Astrocyte (in vitro differentiated cells and primary cell): ENCODE measurements at regions not wholly inside any gene's neighbourhood (a gene's known extent, or its start where the extent isn't known, plus 50 kb on each side); places are given as distances from the start of the nearest gene placed in this dataset.
"Not testable (repeated sequence)": the region's sequence is repeated elsewhere in the genome, so short reads cannot be mapped to it uniquely, and the experiment has no call there.

ENCODE experiments used
- DNase-seq: peaks from one replicate; pipeline ENCODE4 v3.0.0-alpha.2; 2010; ENCODE audit warnings: low read depth
- FAIRE-seq: peaks from 2 replicates; lab custom pipeline; 2011; peaks lifted over from hg19 to GRCh38; lab: Jason Lieb, UNC
- H2AFZ ChIP-seq: 2 replicates; pipeline ENCODE4 v1.6.0; 2012; ENCODE audit warnings: low read depth, low read length, inconsistent platforms
- H3K27ac ChIP-seq: 2 replicates; pipeline ENCODE4 v1.5.1; 2011; ENCODE audit warnings: low read depth, low read length, inconsistent platforms
- H3K27me3 ChIP-seq: 2 replicates; pipeline ENCODE4 v1.6.0; 2011; ENCODE audit warnings: low read length, inconsistent platforms; ENCODE audit not compliant: insufficient read depth
- H3K36me3 ChIP-seq: 2 replicates; pipeline ENCODE4 v1.5.1; 2011; ENCODE audit warnings: low read length, inconsistent platforms; ENCODE audit not compliant: insufficient read depth
- H3K4me1 ChIP-seq: 2 replicates; pipeline ENCODE4 v1.5.1; 2011; ENCODE audit warnings: low read length, inconsistent platforms; ENCODE audit not compliant: insufficient read depth
- H3K4me2 ChIP-seq: 2 replicates; pipeline ENCODE4 v1.6.0; 2012; ENCODE audit warnings: low read length, inconsistent platforms
- H3K4me3 ChIP-seq: 2 replicates; pipeline ENCODE4 v1.5.1; 2011; ENCODE audit warnings: low read depth, mild to moderate bottlenecking, low read length, inconsistent platforms; ENCODE audit not compliant: insufficient read depth
- H3K79me2 ChIP-seq: 2 replicates; pipeline ENCODE4 v1.6.0; 2012; ENCODE audit warnings: mild to moderate bottlenecking, low read length, inconsistent platforms; ENCODE audit not compliant: insufficient read depth
- H3K9ac ChIP-seq: 2 replicates; pipeline ENCODE4 v1.6.0; 2012; ENCODE audit warnings: mild to moderate bottlenecking, low read length, inconsistent platforms
- H3K9me3 ChIP-seq: 2 replicates; pipeline ENCODE4 v1.5.1; 2012; ENCODE audit warnings: low read depth, mild to moderate bottlenecking, low read length, inconsistent platforms; ENCODE audit not compliant: insufficient read depth
- H4K20me1 ChIP-seq: 2 replicates; pipeline ENCODE4 v1.6.0; 2012; ENCODE audit warnings: low read length, inconsistent platforms; ENCODE audit not compliant: insufficient read depth
- H3K27ac Mint-ChIP-seq: one replicate; pipeline ENCODE4 v1.8.0; 2021; ENCODE audit warnings: mild to moderate bottlenecking, mixed read lengths; ENCODE audit not compliant: unreplicated experiment
- H3K27me3 Mint-ChIP-seq: one replicate; pipeline ENCODE4 v1.8.0; 2021; ENCODE audit warnings: low read depth, mixed read lengths; ENCODE audit not compliant: unreplicated experiment
- H3K36me3 Mint-ChIP-seq: one replicate; pipeline ENCODE4 v1.8.0; 2021; ENCODE audit warnings: low read depth, mixed read lengths; ENCODE audit not compliant: unreplicated experiment
- H3K4me1 Mint-ChIP-seq: one replicate; pipeline ENCODE4 v1.8.0; 2021; ENCODE audit warnings: low read depth, mixed read lengths; ENCODE audit not compliant: unreplicated experiment
- H3K4me3 Mint-ChIP-seq: one replicate; pipeline ENCODE4 v1.8.0; 2021; ENCODE audit warnings: mild to moderate bottlenecking, moderate library complexity, mixed read lengths; ENCODE audit not compliant: unreplicated experiment
- H3K9me3 Mint-ChIP-seq: one replicate; pipeline ENCODE4 v1.8.0; 2021; ENCODE audit warnings: mild to moderate bottlenecking, mixed read lengths; ENCODE audit not compliant: unreplicated experiment
- EZH2 ChIP-seq: IDR thresholded peaks from 2 replicates; pipeline ENCODE4 v1.6.1; 2012; ENCODE audit warnings: mild to moderate bottlenecking, low read length, inconsistent platforms; ENCODE audit not compliant: insufficient read depth
- TF ChIP-seq, protein P1 (sequence below): IDR thresholded peaks from 2 replicates; pipeline ENCODE4 v1.5.1; 2011; ENCODE audit warnings: low read depth, mild to moderate bottlenecking, inconsistent platforms, low read length, moderate library complexity; ENCODE audit not compliant: insufficient read depth

GRCh38 chr11:110514967-110515366, 85.2 kb downstream of the FDX1 start:
- Histone ChIP-seq H3K79me2 (no peaks in the 10 kb centered on the region), H3K27ac (no peak overlapping the region), H3K36me3 (no peaks in the 10 kb centered on the region), H2AFZ (no peak overlapping the region), H3K9ac (no peak overlapping the region), H3K4me2 (no peak overlapping the region), H3K27me3 (peaks cover 4% of the 10 kb centered on the region), H3K9me3 (no peaks in the 10 kb centered on the region), H4K20me1 (no peaks in the 10 kb centered on the region), H3K4me3 (no peak overlapping the region), H3K4me1 (no peaks in the 10 kb centered on the region)
- Mint-ChIP-seq H3K36me3 (no peaks in the 10 kb centered on the region), H3K4me3 (no peak overlapping the region), H3K9me3 (no peaks in the 10 kb centered on the region), H3K4me1 (no peaks in the 10 kb centered on the region), H3K27me3 (peaks cover 7% of the 10 kb centered on the region), H3K27ac (no peak overlapping the region)
- FAIRE-seq (no peak), DNase-seq (no peak)
- no peak for TF ChIP-seq EZH2
- TF ChIP-seq, protein P1, sequence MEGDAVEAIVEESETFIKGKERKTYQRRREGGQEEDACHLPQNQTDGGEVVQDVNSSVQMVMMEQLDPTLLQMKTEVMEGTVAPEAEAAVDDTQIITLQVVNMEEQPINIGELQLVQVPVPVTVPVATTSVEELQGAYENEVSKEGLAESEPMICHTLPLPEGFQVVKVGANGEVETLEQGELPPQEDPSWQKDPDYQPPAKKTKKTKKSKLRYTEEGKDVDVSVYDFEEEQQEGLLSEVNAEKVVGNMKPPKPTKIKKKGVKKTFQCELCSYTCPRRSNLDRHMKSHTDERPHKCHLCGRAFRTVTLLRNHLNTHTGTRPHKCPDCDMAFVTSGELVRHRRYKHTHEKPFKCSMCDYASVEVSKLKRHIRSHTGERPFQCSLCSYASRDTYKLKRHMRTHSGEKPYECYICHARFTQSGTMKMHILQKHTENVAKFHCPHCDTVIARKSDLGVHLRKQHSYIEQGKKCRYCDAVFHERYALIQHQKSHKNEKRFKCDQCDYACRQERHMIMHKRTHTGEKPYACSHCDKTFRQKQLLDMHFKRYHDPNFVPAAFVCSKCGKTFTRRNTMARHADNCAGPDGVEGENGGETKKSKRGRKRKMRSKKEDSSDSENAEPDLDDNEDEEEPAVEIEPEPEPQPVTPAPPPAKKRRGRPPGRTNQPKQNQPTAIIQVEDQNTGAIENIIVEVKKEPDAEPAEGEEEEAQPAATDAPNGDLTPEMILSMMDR = no peak

DNA sequence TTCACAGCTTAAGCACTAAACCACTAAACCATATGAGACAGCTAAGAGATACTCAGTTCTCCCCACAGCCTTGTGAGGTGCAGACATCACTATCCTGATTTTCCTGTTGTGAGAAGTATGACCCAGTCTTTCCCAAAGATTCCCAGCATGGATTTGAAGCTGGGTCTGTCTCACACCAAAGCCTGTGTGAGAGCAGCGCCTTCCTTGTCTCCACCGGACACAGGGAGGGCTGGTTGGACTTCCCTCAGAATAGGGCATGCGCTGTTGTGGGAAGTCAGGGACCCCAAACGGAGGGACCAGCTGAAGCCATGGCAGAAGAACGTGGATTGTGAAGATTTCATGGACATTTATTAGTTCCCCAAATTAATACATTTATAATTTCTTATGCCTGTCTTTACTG, 87.6 kb downstream of the FDX1 start:
- H3K9me3 ChIP-seq, FAIRE-seq, H2AFZ ChIP-seq, H4K20me1 ChIP-seq, H3K27ac ChIP-seq, H3K9ac ChIP-seq, H3K36me3 ChIP-seq, DNase-seq, H3K4me3 Mint-ChIP-seq, H3K27me3 Mint-ChIP-seq, H3K79me2 ChIP-seq, H3K4me3 ChIP-seq, H3K4me2 ChIP-seq, H3K27ac Mint-ChIP-seq, H3K9me3 Mint-ChIP-seq, H3K27me3 ChIP-seq, H3K4me1 Mint-ChIP-seq, H3K36me3 Mint-ChIP-seq, H3K4me1 ChIP-seq: not testable (repeated sequence)

- DNase-seq = no peak
- H3K4me2 ChIP-seq = no peak overlapping the region
These were observed 89.2 kb downstream of the FDX1 start for GRCh38 chr11:110518809-110519514.

More at GRCh38 chr11:110518809-110519514, 89.2 kb downstream of the FDX1 start:
- Histone ChIP-seq H3K4me1 (no peaks in the 10 kb centered on the region), H4K20me1 (no peaks in the 10 kb centered on the region), H3K27me3 (no peaks in the 10 kb centered on the region), H2AFZ (no peak overlapping the region), H3K9ac (no peak overlapping the region), H3K27ac (no peak overlapping the region), H3K4me3 (no peak overlapping the region), H3K79me2 (no peaks in the 10 kb centered on the region), H3K36me3 (no peaks in the 10 kb centered on the region), H3K9me3 (no peaks in the 10 kb centered on the region)
- no peaks in the 10 kb centered on the region for H3K36me3 Mint-ChIP-seq
- H3K4me1 Mint-ChIP-seq = peaks cover 8% of the 10 kb centered on the region
- no peaks in the 10 kb centered on the region for H3K27me3 Mint-ChIP-seq
- H3K4me3 Mint-ChIP-seq = no peak overlapping the region
- FAIRE-seq = no peak
- H3K9me3 Mint-ChIP-seq = no peaks in the 10 kb centered on the region
- no peak for TF ChIP-seq EZH2
- TF ChIP-seq, protein P1 = no peak
- no peak overlapping the region for H3K27ac Mint-ChIP-seq
